Mucosa of descending colon (tissue), 3 donors: ENCODE measurements at regions not wholly inside any gene's neighbourhood (a gene's known extent, or its start where the extent isn't known, plus 50 kb on each side); places are given as distances from the start of the nearest gene placed in this dataset.

Experiments
- ATAC-seq: fragments of 200-7000 bp; cut with Tn5 transposase; one replicate; pipeline ENCODE4 v1.9.1; 2020; ENCODE audit warnings: mild to moderate bottlenecking, moderate library complexity
- DNase-seq, 3 donors: peaks; one replicate each; pipeline ENCODE4 v3.0.0-alpha.2; 2020
- H3K36me3 ChIP-seq: fragments of 200-600 bp; one replicate; pipeline ENCODE4 v1.8.0; 2021; ENCODE audit warnings: low read depth, mild to moderate bottlenecking
- H3K4me1 ChIP-seq: fragments of 200-600 bp; one replicate; pipeline ENCODE4 v1.8.0; 2021; ENCODE audit warnings: low read depth, mild to moderate bottlenecking
- H3K4me3 ChIP-seq: fragments of 200-600 bp; one replicate; pipeline ENCODE4 v1.8.0; 2021; ENCODE audit warnings: mild to moderate bottlenecking
- H3K9me3 ChIP-seq: fragments of 200-600 bp; one replicate; pipeline ENCODE4 v1.8.0; 2021; ENCODE audit warnings: mild to moderate bottlenecking
- CTCF ChIP-seq: fragments of 200-600 bp; IDR thresholded peaks from one replicate; pipeline ENCODE4 v1.8.0; 2022; ENCODE audit warnings: antibody characterized with exemption, mild to moderate bottlenecking
- intact Hi-C, 2 donors: fragments of 100-400 bp; cut with DNase I in 1 of 2; cut with micrococcal nuclease in 1 of 2; formaldehyde crosslinking; loops; one replicate each; pipeline versions ENCODE4 v1.11.0 to v1.11.1; 2022; cut with DNase I, micrococcal nuclease
- donor health status: DM: no; HTN: no; CAD: no; lungs with moderate emphysema.
- donor health status: DM: no; HTN: no; CAD: no.
- donor health status: DM: no; HTN: yes; CAD: no.

GRCh38 chr7:32178677-32179366 lies 108.6 kb upstream of the PDE1C start:
- no peaks in the 10 kb centered on the region for H3K4me1 ChIP-seq
- intact Hi-C loops = no loop called here
- H3K4me3 ChIP-seq = no peak overlapping the region
- no peak for TF ChIP-seq CTCF
- no peak for DNase-seq
- ATAC-seq = no peak
- no peaks in the 10 kb centered on the region for H3K36me3 ChIP-seq
- H3K9me3 ChIP-seq = no peaks in the 10 kb centered on the region

GRCh38 chr7:32177232-32177631 lies 107.0 kb upstream of the PDE1C start:
- Histone ChIP-seq H3K4me3 (no peak overlapping the region), H3K4me1 (no peaks in the 10 kb centered on the region), H3K9me3 (no peaks in the 10 kb centered on the region), H3K36me3 (no peaks in the 10 kb centered on the region)
- intact Hi-C loops = no loop called here
- ATAC-seq = no peak
- DNase-seq = no peak
- TF ChIP-seq CTCF = no peak

- Histone ChIP-seq H3K4me1 (no peaks in the 10 kb centered on the region), H3K4me3 (no peak overlapping the region), H3K36me3 (no peaks in the 10 kb centered on the region), H3K9me3 (no peaks in the 10 kb centered on the region)
- no peak for TF ChIP-seq CTCF
- DNase-seq (no peak), ATAC-seq (no peak)
- intact Hi-C loops = no loop called here
These were observed 104.9 kb upstream of the PDE1C start for GRCh38 chr7:32175099-32175498.

- H3K36me3 ChIP-seq = no peaks in the 10 kb centered on the region
- H3K9me3 ChIP-seq = no peaks in the 10 kb centered on the region
- H3K4me3 ChIP-seq = no peak overlapping the region
- H3K4me1 ChIP-seq = no peaks in the 10 kb centered on the region
- intact Hi-C loops = no loop called here
- DNase-seq = no peak
- no peak for TF ChIP-seq CTCF
- no peak for ATAC-seq
These were observed 101.0 kb upstream of the PDE1C start for GRCh38 chr7:32171248-32171647.

- TF ChIP-seq CTCF = no peak
These were observed 100.6 kb upstream of the PDE1C start for GRCh38 chr7:32170838-32171237.

GRCh38 chr7:32169228-32169627 lies 99.0 kb upstream of the PDE1C start:
- intact Hi-C loops = no loop called here
- Histone ChIP-seq H3K4me1 (no peaks in the 10 kb centered on the region), H3K9me3 (no peaks in the 10 kb centered on the region), H3K4me3 (no peak overlapping the region), H3K36me3 (no peaks in the 10 kb centered on the region)
- no peak for ATAC-seq
- no peak for TF ChIP-seq CTCF
- DNase-seq = no peak

More at GRCh38 chr7:32170838-32171237, 100.6 kb upstream of the PDE1C start:
- ATAC-seq (no peak), DNase-seq (no peak)
- Histone ChIP-seq H3K4me1 (no peaks in the 10 kb centered on the region), H3K36me3 (no peaks in the 10 kb centered on the region), H3K9me3 (no peaks in the 10 kb centered on the region), H3K4me3 (no peak overlapping the region)
- intact Hi-C loops = no loop called here
